NB4 (cell line): ENCODE measurements at regions not wholly inside any gene's neighbourhood (a gene's known extent, or its start where the extent isn't known, plus 50 kb on each side); places are given as distances from the start of the nearest gene placed in this dataset.

Experiments used
- POLR2A ChIP-seq: IDR thresholded peaks from 2 replicates; pipeline ENCODE4 v1.6.1; 2011; ENCODE audit warnings: mild to moderate bottlenecking; ENCODE audit not compliant: insufficient read length; ENCODE audit errors: extremely low read depth
- TF ChIP-seq, protein P1 (sequence below): IDR thresholded peaks from one replicate; pipeline ENCODE4 v1.5.1; 2012; ENCODE audit warnings: low read depth, low read length
- TF ChIP-seq, protein P2 (sequence below): IDR thresholded peaks from 2 replicates; pipeline ENCODE4 v1.6.1; 2011; ENCODE audit warnings: low read depth, low read length

DNA sequence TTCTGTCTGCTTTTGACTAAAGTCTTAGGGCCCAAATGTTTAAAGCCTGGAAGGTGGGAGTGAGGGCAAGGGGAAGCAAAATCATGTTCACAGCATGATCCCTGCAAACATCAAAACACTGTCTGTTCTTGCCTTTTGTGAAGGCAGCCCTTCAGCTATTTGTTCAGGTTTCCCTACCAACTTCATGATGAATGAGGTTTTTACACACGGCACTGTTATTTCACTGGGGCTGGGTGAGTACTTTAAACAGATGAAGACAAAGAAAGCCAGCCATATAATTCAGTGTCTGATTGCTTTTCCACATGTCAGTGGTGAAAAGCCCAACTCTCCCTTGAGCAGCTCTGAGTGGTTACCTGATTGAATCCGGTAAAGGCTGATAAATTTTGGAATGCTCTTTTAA, 224.7 kb upstream of the GRAMD2B start:
- TF ChIP-seq, protein P1, sequence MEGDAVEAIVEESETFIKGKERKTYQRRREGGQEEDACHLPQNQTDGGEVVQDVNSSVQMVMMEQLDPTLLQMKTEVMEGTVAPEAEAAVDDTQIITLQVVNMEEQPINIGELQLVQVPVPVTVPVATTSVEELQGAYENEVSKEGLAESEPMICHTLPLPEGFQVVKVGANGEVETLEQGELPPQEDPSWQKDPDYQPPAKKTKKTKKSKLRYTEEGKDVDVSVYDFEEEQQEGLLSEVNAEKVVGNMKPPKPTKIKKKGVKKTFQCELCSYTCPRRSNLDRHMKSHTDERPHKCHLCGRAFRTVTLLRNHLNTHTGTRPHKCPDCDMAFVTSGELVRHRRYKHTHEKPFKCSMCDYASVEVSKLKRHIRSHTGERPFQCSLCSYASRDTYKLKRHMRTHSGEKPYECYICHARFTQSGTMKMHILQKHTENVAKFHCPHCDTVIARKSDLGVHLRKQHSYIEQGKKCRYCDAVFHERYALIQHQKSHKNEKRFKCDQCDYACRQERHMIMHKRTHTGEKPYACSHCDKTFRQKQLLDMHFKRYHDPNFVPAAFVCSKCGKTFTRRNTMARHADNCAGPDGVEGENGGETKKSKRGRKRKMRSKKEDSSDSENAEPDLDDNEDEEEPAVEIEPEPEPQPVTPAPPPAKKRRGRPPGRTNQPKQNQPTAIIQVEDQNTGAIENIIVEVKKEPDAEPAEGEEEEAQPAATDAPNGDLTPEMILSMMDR = no peak
- TF ChIP-seq POLR2A = no peak
- TF ChIP-seq, protein P2, sequence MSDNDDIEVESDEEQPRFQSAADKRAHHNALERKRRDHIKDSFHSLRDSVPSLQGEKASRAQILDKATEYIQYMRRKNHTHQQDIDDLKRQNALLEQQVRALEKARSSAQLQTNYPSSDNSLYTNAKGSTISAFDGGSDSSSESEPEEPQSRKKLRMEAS = no peak
